ENCODE measurements at regions not wholly inside any gene's neighbourhood (a gene's known extent, or its start where the extent isn't known, plus 50 kb on each side); places are given as distances from the start of the nearest gene placed in this dataset.

DNA sequence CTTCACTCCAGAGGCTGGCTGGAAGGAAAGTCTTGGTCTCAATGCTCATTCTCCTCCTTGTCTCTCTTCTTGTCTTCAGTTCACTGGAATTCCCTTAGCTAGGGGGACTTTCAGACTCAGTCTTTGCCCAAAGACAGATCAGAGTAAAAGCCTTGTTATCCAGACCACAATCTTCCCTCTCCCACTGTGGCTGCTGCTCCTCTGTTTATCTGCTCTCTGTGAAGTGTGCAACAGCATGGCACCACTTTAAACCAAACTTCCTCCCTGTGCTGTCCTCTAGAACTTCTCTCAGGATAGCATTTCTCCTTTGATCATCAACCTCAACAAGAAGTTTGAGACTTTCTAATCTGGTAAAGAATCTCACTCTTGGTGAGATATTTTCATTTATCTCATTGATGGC lies 530.1 kb upstream of the SLIT2 start:
- Mint-ChIP-seq H3K4me3 (no peak overlapping the region), H3K27ac (peak overlapping the region in 1 of 3 experiments; percentile 57; a peak in 1 of 7 replicates), H3K9me3 (peaks cover 0 to 2% of the 10 kb centered on the region in 2 experiments; a peak in 1 of 5 replicates), H3K27me3 (ENCODE audit: low read depth) (no peaks in the 10 kb centered on the region; the same call in 1 of the 2 replicates), H3K4me1 (no peaks in the 10 kb centered on the region), H3K36me3 (ENCODE audit: insufficient read depth in 1 of 3, low read depth in 3 of 3) (no peaks in the 10 kb centered on the region)
- H4K20me1 ChIP-seq (ENCODE audit: control insufficient read depth, insufficient read depth, insufficient read length): no peaks in the 10 kb centered on the region
- H3K4me2 ChIP-seq (ENCODE audit: insufficient read depth, insufficient read length, low read length): no peak overlapping the region
- H4K91ac ChIP-seq (ENCODE audit: insufficient read length, low read depth, low read length): no peak overlapping the region
- H3T11ph ChIP-seq (ENCODE audit: low read length): no peak overlapping the region
- no peaks in the 10 kb centered on the region for H3K27me3 ChIP-seq (ENCODE audit: insufficient read depth, low read length)
- H3K4ac ChIP-seq (ENCODE audit: low read depth, low read length): no peak overlapping the region
- H3K4me1 ChIP-seq (ENCODE audit: insufficient read depth, low read length): no peaks in the 10 kb centered on the region
- no peak overlapping the region for H4K8ac ChIP-seq (replicated peaks; ENCODE audit: insufficient read length, low read depth, low read length)
- H3K9me3 ChIP-seq (ENCODE audit: control insufficient read depth, low read depth, low read length): no peaks in the 10 kb centered on the region
- H4K5ac ChIP-seq (ENCODE audit: insufficient read length, low read depth, low read length): no peak overlapping the region
- no peak for TF ChIP-seq CTCF (conservative IDR thresholded peaks at IDR 0.05)
- no peak overlapping the region for H3K18ac ChIP-seq (ENCODE audit: insufficient read length, low read depth, low read length)
- H3K79me2 ChIP-seq (ENCODE audit: insufficient read depth, low read length): no peaks in the 10 kb centered on the region
- no peak overlapping the region for H2AK5ac ChIP-seq (ENCODE audit: insufficient read length, low read length)
- no peaks in the 10 kb centered on the region for H3K79me1 ChIP-seq (ENCODE audit: insufficient read depth, low read depth, low read length, poor library complexity, severe bottlenecking)
- no peak overlapping the region for H3K27ac ChIP-seq (ENCODE audit: insufficient read length, low read depth, low read length)
- H2BK5ac ChIP-seq (ENCODE audit: insufficient read length, low read length): no peak overlapping the region
- H2BK15ac ChIP-seq (ENCODE audit: low read depth, low read length): no peak overlapping the region
- no peak overlapping the region for H3K56ac ChIP-seq (ENCODE audit: insufficient read length, low read depth, low read length)
- H3K23me2 ChIP-seq (ENCODE audit: insufficient read length, low read depth, low read length, poor library complexity, severe bottlenecking): no peaks in the 10 kb centered on the region
- no peak overlapping the region for H3K14ac ChIP-seq (ENCODE audit: insufficient read depth, low read length)
- no peak overlapping the region for H3K23ac ChIP-seq (ENCODE audit: insufficient read length, low read depth, low read length)
- no peak for DNase-seq
- H3K9ac ChIP-seq (ENCODE audit: extremely low read depth, insufficient read length, low read length): no peak overlapping the region
- H2AFZ ChIP-seq (ENCODE audit: low read length): no peak overlapping the region
- no peak overlapping the region for H2BK120ac ChIP-seq (ENCODE audit: low read depth, low read length, poor library complexity, severe bottlenecking)
- H2BK20ac ChIP-seq (ENCODE audit: low read depth, low read length, poor library complexity, severe bottlenecking): no peak overlapping the region
- H2BK12ac ChIP-seq (ENCODE audit: insufficient read length, low read depth, low read length): no peak overlapping the region
